Liver (tissue), 8 donors: ENCODE measurements at regions not wholly inside any gene's neighbourhood (a gene's known extent, or its start where the extent isn't known, plus 50 kb on each side); places are given as distances from the start of the nearest gene placed in this dataset.

ENCODE experiments used
- DNase-seq: peaks from one replicate; pipeline ENCODE4 v3.0.0-alpha.2; 2017; ENCODE audit warnings: low spot score
- H3K27ac ChIP-seq, 2 donors: one replicate each; pipeline ENCODE4 v1.7.0; 2013; ENCODE audit warnings: inconsistent platforms in 2 of 2, low read length in 2 of 2, control low read depth in 1 of 2, low read depth in 1 of 2, mild to moderate bottlenecking in 1 of 2
- H3K27me3 ChIP-seq, 4 donors: one replicate each; pipeline versions ENCODE4 v1.6.1 to v1.7.0; 2013; ENCODE audit warnings: low read length in 3 of 4, inconsistent platforms in 1 of 4, mild to moderate bottlenecking in 1 of 4, moderate library complexity in 1 of 4; ENCODE audit not compliant: control insufficient read depth in 4 of 4, insufficient read depth in 4 of 4
- H3K36me3 ChIP-seq, 4 donors: one replicate each; pipeline versions ENCODE4 v1.6.1 to v1.7.0; 2013; ENCODE audit warnings: low read length in 3 of 4, mild to moderate bottlenecking in 3 of 4, low read depth in 1 of 4, moderate library complexity in 1 of 4; ENCODE audit not compliant: control insufficient read depth in 4 of 4, insufficient read depth in 3 of 4
- H3K4me1 ChIP-seq, 4 donors: one replicate each; pipeline versions ENCODE4 v1.6.1 to v1.7.0; 2013; ENCODE audit warnings: low read length in 3 of 4, mild to moderate bottlenecking in 3 of 4, moderate library complexity in 1 of 4; ENCODE audit not compliant: control insufficient read depth in 4 of 4, insufficient read depth in 4 of 4
- H3K4me3 ChIP-seq, 3 donors: one replicate each; pipeline versions ENCODE4 v1.6.1 to v1.7.0; 2013; ENCODE audit warnings: low read length in 3 of 3, control low read depth in 1 of 3, low read depth in 1 of 3, mild to moderate bottlenecking in 1 of 3
- H3K9ac ChIP-seq, 2 donors: one replicate each; pipeline ENCODE4 v1.7.0; 2013; ENCODE audit warnings: low read length in 2 of 2, mild to moderate bottlenecking in 2 of 2, moderate library complexity in 2 of 2, control low read depth in 1 of 2, low read depth in 1 of 2
- H3K9me3 ChIP-seq, 4 donors: one replicate each; pipeline versions ENCODE4 v1.6.1 to v1.7.0; 2013; ENCODE audit warnings: low read length in 3 of 4; ENCODE audit not compliant: control insufficient read depth in 4 of 4
- ATF3 ChIP-seq: IDR thresholded peaks from 2 replicates; pipeline ENCODE4 v1.6.1; 2016; ENCODE audit warnings: antibody characterized with exemption
- CTCF ChIP-seq: fragments of 150-350 bp; IDR thresholded peaks from 2 replicates; pipeline ENCODE4 v1.5.1; 2017; ENCODE audit warnings: improper control_type of control experiment, low read depth, low read length; ENCODE audit not compliant: missing input control
- EGR1 ChIP-seq, 2 donors: IDR thresholded peaks; 2 replicates each; pipeline ENCODE4 v1.6.1; 2016 to 2018; ENCODE audit warnings: antibody characterized with exemption in 2 of 2, low read depth in 2 of 2
- FOXA1 ChIP-seq: IDR thresholded peaks from 2 replicates; pipeline ENCODE4 v1.6.1; 2016; ENCODE audit warnings: antibody characterized with exemption
- FOXA2 ChIP-seq: IDR thresholded peaks from 2 replicates; pipeline ENCODE4 v1.6.1; 2016; ENCODE audit warnings: antibody characterized with exemption
- GABPA ChIP-seq, 2 donors: IDR thresholded peaks in 1 of 2; conservative IDR thresholded peaks in 1 of 2; 2 replicates each; pipeline ENCODE4 v1.6.1; 2016; ENCODE audit warnings: antibody characterized with exemption in 2 of 2, mild to moderate bottlenecking in 1 of 2, moderate library complexity in 1 of 2
- HNF4A ChIP-seq, 2 donors: conservative IDR thresholded peaks; 2 replicates each; pipeline ENCODE4 v1.6.1; 2016; ENCODE audit warnings: antibody characterized with exemption in 2 of 2, mild to moderate bottlenecking in 2 of 2
- HNF4G ChIP-seq: IDR thresholded peaks from 2 replicates; pipeline ENCODE4 v1.6.1; 2016; ENCODE audit warnings: antibody characterized with exemption
- JUND ChIP-seq, 2 donors: IDR thresholded peaks; 2 replicates each; pipeline ENCODE4 v1.6.1; 2016; ENCODE audit warnings: antibody characterized with exemption in 2 of 2
- NR2F2 ChIP-seq: IDR thresholded peaks from 2 replicates; pipeline ENCODE4 v1.6.1; 2016; ENCODE audit warnings: antibody characterized with exemption
- RAD21 ChIP-seq, 2 donors: IDR thresholded peaks; 2 replicates each; pipeline ENCODE4 v1.6.1; 2016; ENCODE audit warnings: antibody characterized with exemption in 2 of 2, mild to moderate bottlenecking in 2 of 2
- RXRA ChIP-seq, 2 donors: IDR thresholded peaks; 2 replicates each; pipeline ENCODE4 v1.6.1; 2017 to 2018; ENCODE audit warnings: antibody characterized with exemption in 2 of 2, mild to moderate bottlenecking in 1 of 2
- SP1 ChIP-seq: IDR thresholded peaks from 2 replicates; pipeline ENCODE4 v1.6.1; 2018; ENCODE audit warnings: antibody characterized with exemption, mild to moderate bottlenecking
- TAF1 ChIP-seq: conservative IDR thresholded peaks from 2 replicates; pipeline ENCODE4 v1.6.1; 2016; ENCODE audit warnings: antibody characterized with exemption, mild to moderate bottlenecking
- YY1 ChIP-seq: IDR thresholded peaks from 2 replicates; pipeline ENCODE4 v1.6.1; 2016; ENCODE audit warnings: antibody characterized with exemption, mild to moderate bottlenecking
- ZBTB33 ChIP-seq: IDR thresholded peaks from 2 replicates; pipeline ENCODE4 v1.6.1; 2016; ENCODE audit warnings: antibody characterized with exemption
- WGBS: extraction: QIAGEN DNeasy Blood & Tissue Kit; methylation state at CpG from one replicate; pipeline ENCODE4 v1.1.7; 2013; 5-methylcytosine and 5-hydroxymethylcytosine counted together
- TF ChIP-seq, protein P1 (sequence below): IDR thresholded peaks from 2 replicates; pipeline ENCODE4 v1.6.1; 2016; ENCODE audit warnings: antibody characterized with exemption, mild to moderate bottlenecking
- TF ChIP-seq, protein P2 (sequence below): IDR thresholded peaks from 2 replicates; pipeline ENCODE4 v1.6.1; 2016; ENCODE audit warnings: antibody characterized with exemption
- donor health status: healthy.
- donor health status: healthy.
- donor health status: healthy.
- donor health status: healthy.
- donor health status: healthy.

DNA sequence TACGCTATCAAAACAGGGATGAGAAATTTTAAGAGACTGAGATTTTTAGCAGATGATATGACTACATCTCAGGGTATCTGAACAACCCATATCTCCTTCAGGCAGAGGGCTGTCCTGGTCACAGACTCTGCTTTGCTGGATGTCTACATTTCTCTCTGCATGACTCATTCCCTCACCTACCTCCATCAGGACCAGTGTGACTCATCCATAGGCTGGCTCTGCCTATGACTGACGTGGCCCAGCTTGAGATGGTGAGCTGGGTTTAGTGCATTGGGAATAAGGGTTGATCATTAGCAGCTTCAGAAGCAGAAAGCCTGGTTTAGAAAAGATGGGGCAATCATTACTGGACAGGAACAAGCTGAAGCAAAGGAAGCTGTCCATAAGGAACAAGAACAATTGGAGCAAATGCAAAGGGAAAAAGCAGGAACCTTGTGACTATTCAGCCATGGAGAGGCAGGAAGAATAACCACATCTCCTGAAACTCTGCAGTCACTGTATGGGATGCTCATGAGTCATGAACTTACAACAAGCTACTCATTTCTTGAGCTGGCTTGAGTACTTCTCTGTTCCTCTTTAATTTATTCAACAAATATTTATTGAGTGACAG, 86.4 kb upstream of the CBLN4 start:
- Histone ChIP-seq H3K4me3 (no peak overlapping the region), H3K9me3 (peaks cover 0 to 8% (median 2%) of the 10 kb centered on the region in 4 donors), H3K9ac (no peak overlapping the region), H3K36me3 (no peaks in the 10 kb centered on the region), H3K27me3 (no peaks in the 10 kb centered on the region), H3K27ac (no peak overlapping the region), H3K4me1 (no peaks in the 10 kb centered on the region)
- 77% methylated on average over 2 of the region's 2 CpGs for WGBS
- DNase-seq = no peak
- TF ChIP-seq CTCF (no peak), FOXA2 (no peak), FOXA1 (no peak)
- TF ChIP-seq, protein P1, sequence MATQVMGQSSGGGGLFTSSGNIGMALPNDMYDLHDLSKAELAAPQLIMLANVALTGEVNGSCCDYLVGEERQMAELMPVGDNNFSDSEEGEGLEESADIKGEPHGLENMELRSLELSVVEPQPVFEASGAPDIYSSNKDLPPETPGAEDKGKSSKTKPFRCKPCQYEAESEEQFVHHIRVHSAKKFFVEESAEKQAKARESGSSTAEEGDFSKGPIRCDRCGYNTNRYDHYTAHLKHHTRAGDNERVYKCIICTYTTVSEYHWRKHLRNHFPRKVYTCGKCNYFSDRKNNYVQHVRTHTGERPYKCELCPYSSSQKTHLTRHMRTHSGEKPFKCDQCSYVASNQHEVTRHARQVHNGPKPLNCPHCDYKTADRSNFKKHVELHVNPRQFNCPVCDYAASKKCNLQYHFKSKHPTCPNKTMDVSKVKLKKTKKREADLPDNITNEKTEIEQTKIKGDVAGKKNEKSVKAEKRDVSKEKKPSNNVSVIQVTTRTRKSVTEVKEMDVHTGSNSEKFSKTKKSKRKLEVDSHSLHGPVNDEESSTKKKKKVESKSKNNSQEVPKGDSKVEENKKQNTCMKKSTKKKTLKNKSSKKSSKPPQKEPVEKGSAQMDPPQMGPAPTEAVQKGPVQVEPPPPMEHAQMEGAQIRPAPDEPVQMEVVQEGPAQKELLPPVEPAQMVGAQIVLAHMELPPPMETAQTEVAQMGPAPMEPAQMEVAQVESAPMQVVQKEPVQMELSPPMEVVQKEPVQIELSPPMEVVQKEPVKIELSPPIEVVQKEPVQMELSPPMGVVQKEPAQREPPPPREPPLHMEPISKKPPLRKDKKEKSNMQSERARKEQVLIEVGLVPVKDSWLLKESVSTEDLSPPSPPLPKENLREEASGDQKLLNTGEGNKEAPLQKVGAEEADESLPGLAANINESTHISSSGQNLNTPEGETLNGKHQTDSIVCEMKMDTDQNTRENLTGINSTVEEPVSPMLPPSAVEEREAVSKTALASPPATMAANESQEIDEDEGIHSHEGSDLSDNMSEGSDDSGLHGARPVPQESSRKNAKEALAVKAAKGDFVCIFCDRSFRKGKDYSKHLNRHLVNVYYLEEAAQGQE = no peak

GRCh38 chr20:56094228-56094627, 88.9 kb upstream of the CBLN4 start:
- Histone ChIP-seq H3K36me3 (no peaks in the 10 kb centered on the region), H3K4me3 (no peak overlapping the region), H3K9me3 (peaks cover 0 to 8% (median 2%) of the 10 kb centered on the region in 4 donors), H3K27ac (no peak overlapping the region), H3K9ac (no peak overlapping the region), H3K27me3 (no peaks in the 10 kb centered on the region), H3K4me1 (no peaks in the 10 kb centered on the region)
- WGBS = 79% methylated on average over 5 of the region's 5 CpGs
- TF ChIP-seq NR2F2 (no peak), JUND (IDR thresholded peaks at IDR 0.05) (no peak), SP1 (no peak), ATF3 (no peak), YY1 (no peak), CTCF (no peak), HNF4G (no peak), RAD21 (IDR thresholded peaks at IDR 0.05) (no peak), TAF1 (no peak), HNF4A (conservative IDR thresholded peaks at IDR 0.05) (no peak), EGR1 (IDR thresholded peaks at IDR 0.05; ENCODE audit: low read depth in 2 of 2) (no peak), RXRA (IDR thresholded peaks at IDR 0.05) (no peak), GABPA (IDR thresholded peaks at IDR 0.05 in 1 of 2, conservative IDR thresholded peaks at IDR 0.05 in 1 of 2) (no peak), FOXA2 (no peak), ZBTB33 (no peak), FOXA1 (no peak)
- TF ChIP-seq, protein P1 = no peak
- TF ChIP-seq, protein P2, sequence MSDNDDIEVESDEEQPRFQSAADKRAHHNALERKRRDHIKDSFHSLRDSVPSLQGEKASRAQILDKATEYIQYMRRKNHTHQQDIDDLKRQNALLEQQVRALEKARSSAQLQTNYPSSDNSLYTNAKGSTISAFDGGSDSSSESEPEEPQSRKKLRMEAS = no peak
- no peak for DNase-seq
